PC-9 (cell line): ENCODE measurements at regions not wholly inside any gene's neighbourhood (a gene's known extent, or its start where the extent isn't known, plus 50 kb on each side); places are given as distances from the start of the nearest gene placed in this dataset.

Source experiments
- BruUV-seq: library from RNA; stranded (reverse); fragments of 400-500 nt; replicated peaks from 2 replicates; lab custom pipeline; 2021; lab: Mats Ljungman, UMichigan
- CTCF ChIA-PET: fragments of 300-600 bp; sonication (Branson Sonifier 250); formaldehyde crosslinking; loops from one replicate; lab custom pipeline; 2022; ENCODE audit warnings: antibody characterized with exemption; lab: Charles Lee
- POLR2A ChIA-PET: fragments of 300-600 bp; sonication (Branson Sonifier 250); formaldehyde crosslinking; loops from one replicate; lab custom pipeline; 2022; ENCODE audit warnings: antibody characterized with exemption; ENCODE audit not compliant: unreplicated experiment; lab: Charles Lee
- DNase-seq, 2 experiments: peaks; one replicate each; pipeline versions ENCODE4 v3.0.0 to v3.0.0-alpha.2; 2015 to 2022; ENCODE audit warnings: mixed read lengths in 1 of 2
- H2AFZ ChIP-seq: fragments of 200-600 bp; sonication (generic); 2 replicates; pipeline ENCODE4 v1.8.1; 2017; ENCODE audit warnings: antibody characterized with exemption
- H3F3A ChIP-seq: fragments of 200-600 bp; sonication (generic); 2 replicates; pipeline ENCODE4 v1.8.1; 2017; ENCODE audit warnings: antibody characterized with exemption, mild to moderate bottlenecking, low read depth; ENCODE audit not compliant: insufficient read depth
- H3K27ac ChIP-seq: fragments of 200-600 bp; sonication (generic); 2 replicates; pipeline ENCODE4 v1.6.1; 2016; ENCODE audit warnings: mixed run types
- H3K27me3 ChIP-seq: fragments of 200-600 bp; sonication (generic); 2 replicates; pipeline ENCODE4 v1.6.1; 2016; ENCODE audit warnings: low read depth, mixed run types; ENCODE audit not compliant: insufficient read depth
- H3K36me3 ChIP-seq: fragments of 200-600 bp; sonication (generic); 2 replicates; pipeline ENCODE4 v1.6.1; 2016; ENCODE audit warnings: low read depth, mixed run types
- H3K4me1 ChIP-seq: fragments of 200-600 bp; sonication (generic); replicated peaks from 2 replicates; pipeline ENCODE4 v1.6.1; 2016; ENCODE audit warnings: mixed run types; ENCODE audit not compliant: insufficient read depth
- H3K4me2 ChIP-seq: fragments of 200-600 bp; sonication (generic); 2 replicates; pipeline ENCODE4 v1.6.1; 2017; ENCODE audit warnings: mixed run types
- H3K4me3 ChIP-seq: fragments of 200-600 bp; sonication (generic); 2 replicates; pipeline ENCODE4 v1.6.1; 2016; ENCODE audit warnings: mixed run types
- H3K79me2 ChIP-seq: fragments of 200-600 bp; sonication (generic); 2 replicates; pipeline ENCODE4 v1.6.1; 2017; ENCODE audit warnings: low read depth, mixed run types
- H3K9me2 ChIP-seq: fragments of 200-600 bp; sonication (generic); 2 replicates; pipeline ENCODE4 v1.8.1; 2017; ENCODE audit warnings: mild to moderate bottlenecking; ENCODE audit not compliant: insufficient read depth
- H3K9me3 ChIP-seq: fragments of 200-600 bp; sonication (generic); 2 replicates; pipeline ENCODE4 v1.8.1; 2016; ENCODE audit warnings: low read depth; ENCODE audit not compliant: insufficient read depth
- H4K20me1 ChIP-seq: fragments of 200-600 bp; sonication (generic); 2 replicates; pipeline ENCODE4 v1.8.1; 2017; ENCODE audit not compliant: insufficient read depth
- EZH2 ChIP-seq: fragments of 200-600 bp; sonication (generic); IDR thresholded peaks from 2 replicates; pipeline ENCODE4 v1.8.0; 2017; ENCODE audit warnings: antibody characterized with exemption, low read depth
- intact Hi-C: fragments of 100-400 bp; cut with micrococcal nuclease; formaldehyde crosslinking; loops from one replicate; pipeline ENCODE4 v1.10.0; 2022; ENCODE audit not compliant: unreplicated experiment
- TF ChIP-seq, protein P1 (sequence below): fragments of 200-600 bp; sonication (generic); conservative IDR thresholded peaks from 2 replicates; pipeline ENCODE4 v1.6.1; 2017; ENCODE audit warnings: mixed run types, antibody characterized with exemption, mild to moderate bottlenecking, moderate library complexity

DNA sequence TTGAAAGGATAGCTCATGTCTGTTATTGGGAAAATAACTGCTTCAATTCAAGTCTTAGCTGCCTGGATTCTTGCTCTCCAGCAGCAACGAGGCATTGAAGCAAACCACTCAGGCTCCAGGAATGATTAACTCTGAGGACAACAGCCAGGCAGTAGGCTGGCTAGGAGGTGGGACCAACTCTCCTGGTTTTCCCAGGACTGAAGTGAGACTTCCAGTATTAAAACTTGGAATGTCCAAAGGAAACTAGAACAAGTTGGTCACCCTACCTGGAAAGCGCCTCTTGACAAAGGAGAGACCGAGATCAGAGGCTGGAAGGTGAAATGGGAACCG, 100.7 kb downstream of the SALL1 start:
- no peaks in the 10 kb centered on the region for H3K9me2 ChIP-seq
- no peak overlapping the region for H3K4me2 ChIP-seq
- H3K4me1 ChIP-seq = no peaks in the 10 kb centered on the region
- H3K79me2 ChIP-seq = no peaks in the 10 kb centered on the region
- no peak overlapping the region for H3K27ac ChIP-seq
- CTCF ChIA-PET = no interaction called here
- peaks cover 12% of the 10 kb centered on the region; the same call in 1 of the 2 replicates for H3K27me3 ChIP-seq
- no peaks in the 10 kb centered on the region for H3K36me3 ChIP-seq
- BruUV-seq = no TSS peak
- no peak overlapping the region for H2AFZ ChIP-seq
- no peaks in the 10 kb centered on the region for H3K9me3 ChIP-seq
- no peaks in the 10 kb centered on the region for H3F3A ChIP-seq
- H4K20me1 ChIP-seq = no peaks in the 10 kb centered on the region
- POLR2A ChIA-PET = no interaction called here
- TF ChIP-seq EZH2 = no peak
- TF ChIP-seq, protein P1, sequence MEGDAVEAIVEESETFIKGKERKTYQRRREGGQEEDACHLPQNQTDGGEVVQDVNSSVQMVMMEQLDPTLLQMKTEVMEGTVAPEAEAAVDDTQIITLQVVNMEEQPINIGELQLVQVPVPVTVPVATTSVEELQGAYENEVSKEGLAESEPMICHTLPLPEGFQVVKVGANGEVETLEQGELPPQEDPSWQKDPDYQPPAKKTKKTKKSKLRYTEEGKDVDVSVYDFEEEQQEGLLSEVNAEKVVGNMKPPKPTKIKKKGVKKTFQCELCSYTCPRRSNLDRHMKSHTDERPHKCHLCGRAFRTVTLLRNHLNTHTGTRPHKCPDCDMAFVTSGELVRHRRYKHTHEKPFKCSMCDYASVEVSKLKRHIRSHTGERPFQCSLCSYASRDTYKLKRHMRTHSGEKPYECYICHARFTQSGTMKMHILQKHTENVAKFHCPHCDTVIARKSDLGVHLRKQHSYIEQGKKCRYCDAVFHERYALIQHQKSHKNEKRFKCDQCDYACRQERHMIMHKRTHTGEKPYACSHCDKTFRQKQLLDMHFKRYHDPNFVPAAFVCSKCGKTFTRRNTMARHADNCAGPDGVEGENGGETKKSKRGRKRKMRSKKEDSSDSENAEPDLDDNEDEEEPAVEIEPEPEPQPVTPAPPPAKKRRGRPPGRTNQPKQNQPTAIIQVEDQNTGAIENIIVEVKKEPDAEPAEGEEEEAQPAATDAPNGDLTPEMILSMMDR = no peak
- intact Hi-C loops = no loop called here
- no peak for DNase-seq
- H3K4me3 ChIP-seq = no peak overlapping the region

DNA sequence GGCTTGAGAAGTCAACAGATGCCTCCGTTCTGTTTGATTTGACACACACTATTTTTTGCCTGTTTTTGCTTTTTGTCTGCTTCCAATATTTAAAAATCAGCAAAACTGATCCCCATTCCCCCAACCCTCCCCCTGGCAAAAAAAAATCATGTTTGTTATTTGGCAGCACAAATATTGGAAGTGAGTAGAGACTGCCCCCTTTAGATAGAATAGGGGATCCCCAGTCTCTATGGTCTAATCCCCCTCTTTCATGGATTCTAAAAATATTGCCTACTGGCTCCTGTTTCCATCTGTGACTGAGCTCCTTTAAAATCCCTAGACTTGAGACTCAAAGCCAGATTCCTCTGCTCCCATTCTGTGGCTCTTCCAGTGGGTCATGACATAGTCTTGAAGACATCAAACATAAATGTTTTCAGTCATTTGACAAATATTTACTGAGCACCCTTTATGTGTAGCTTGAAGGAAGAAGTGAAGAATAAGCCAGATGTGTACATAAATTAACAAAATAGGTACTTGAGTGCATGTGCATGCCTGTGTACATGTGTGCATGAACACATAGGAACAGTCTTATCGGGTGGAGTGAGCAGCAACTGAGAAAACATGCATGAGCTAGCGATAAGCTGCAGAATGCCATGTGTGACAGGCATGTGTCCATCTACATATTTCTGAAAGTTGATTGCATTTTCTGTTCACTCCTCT, 101.2 kb downstream of the SALL1 start:
- H3K36me3 ChIP-seq = no peaks in the 10 kb centered on the region
- H3K79me2 ChIP-seq = no peaks in the 10 kb centered on the region
- no peak for DNase-seq
- H4K20me1 ChIP-seq = no peaks in the 10 kb centered on the region
- TF ChIP-seq, protein P1 = no peak
- TF ChIP-seq EZH2 = no peak
- no peaks in the 10 kb centered on the region for H3F3A ChIP-seq
- ChIA-PET POLR2A (no interaction called here), CTCF (no interaction called here)
- H3K4me1 ChIP-seq = no peaks in the 10 kb centered on the region
- no peaks in the 10 kb centered on the region for H3K9me3 ChIP-seq
- no peak overlapping the region for H3K4me2 ChIP-seq
- intact Hi-C loops = no loop called here
- H3K4me3 ChIP-seq = no peak overlapping the region
- no peak overlapping the region for H2AFZ ChIP-seq
- no peaks in the 10 kb centered on the region for H3K9me2 ChIP-seq
- no peak overlapping the region for H3K27ac ChIP-seq
- BruUV-seq = no TSS peak
- H3K27me3 ChIP-seq = peaks cover 12% of the 10 kb centered on the region; the same call in 1 of the 2 replicates

DNA sequence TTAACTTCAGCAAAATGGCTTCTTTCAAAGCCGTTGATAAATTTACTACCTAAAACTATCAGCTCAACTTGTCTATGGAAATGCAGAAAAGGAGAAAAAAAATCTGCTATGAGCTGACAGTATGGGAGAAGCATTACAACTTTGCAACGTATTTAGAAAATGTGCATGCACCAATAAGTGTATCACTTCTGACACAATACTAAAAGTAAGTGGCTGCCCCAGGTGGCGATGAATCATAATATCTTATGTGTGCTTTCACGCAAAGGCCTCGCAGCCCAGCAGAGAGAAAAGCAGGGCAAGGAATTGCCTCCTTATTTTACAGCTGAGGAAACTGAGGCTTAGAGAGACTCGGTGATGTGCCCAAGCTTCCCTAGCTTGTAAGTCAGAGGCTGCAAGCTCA, 101.8 kb downstream of the SALL1 start:
- Histone ChIP-seq H3F3A (no peaks in the 10 kb centered on the region), H3K4me3 (no peak overlapping the region), H3K79me2 (no peaks in the 10 kb centered on the region), H2AFZ (no peak overlapping the region), H3K4me2 (no peak overlapping the region), H3K9me3 (no peaks in the 10 kb centered on the region), H3K27ac (no peak overlapping the region), H3K4me1 (no peaks in the 10 kb centered on the region), H3K36me3 (no peaks in the 10 kb centered on the region), H3K27me3 (peaks cover 12% of the 10 kb centered on the region; the same call in 1 of the 2 replicates), H4K20me1 (no peaks in the 10 kb centered on the region), H3K9me2 (no peaks in the 10 kb centered on the region)
- BruUV-seq = no TSS peak
- CTCF ChIA-PET = no interaction called here
- TF ChIP-seq, protein P1 = no peak
- no peak for TF ChIP-seq EZH2
- POLR2A ChIA-PET = no interaction called here
- intact Hi-C loops = no loop called here
- DNase-seq = no peak
